ENCODE measurements at regions not wholly inside any gene's neighbourhood (a gene's known extent, or its start where the extent isn't known, plus 50 kb on each side); places are given as distances from the start of the nearest gene placed in this dataset.

GRCh38 chr13:44283600-44283999, 90.0 kb upstream of the SERP2 start:
- TF ChIP-seq EZH2 (IDR thresholded peaks at IDR 0.05; ENCODE audit: insufficient read depth, poor library complexity, severe bottlenecking) = no peak
- no peak for TF ChIP-seq EZH2phosphoT487 (IDR thresholded peaks at IDR 0.05; ENCODE audit: insufficient read depth, low read depth)

All from GM23248 (cell line).